SK-N-SH (cell line): ENCODE measurements at regions not wholly inside any gene's neighbourhood (a gene's known extent, or its start where the extent isn't known, plus 50 kb on each side); places are given as distances from the start of the nearest gene placed in this dataset.

Source experiments
- CTCF ChIA-PET: fragments of 300-600, 350-600 bp; formaldehyde crosslinking; extraction: SDS; loops from one replicate; lab custom pipeline; 2021; lab: Yijun Ruan, JAX
- POLR2A ChIA-PET: fragments of 350-600 bp; sonication (Branson Sonifier 250); formaldehyde crosslinking; extraction: SDS; loops from one replicate; lab custom pipeline; 2020; ENCODE audit warnings: antibody characterized with exemption, inconsistent platforms; lab: Yijun Ruan, JAX
- DNase-seq: peaks from one replicate; pipeline ENCODE4 v3.0.0; 2012
- H2AFZ ChIP-seq: fragments of 200-600 bp; sonication (generic); 2 replicates; pipeline ENCODE4 v1.8.1; 2016; ENCODE audit warnings: antibody characterized with exemption, mild to moderate bottlenecking, low read depth
- H3F3A ChIP-seq: fragments of 200-600 bp; sonication (generic); replicated peaks from 2 replicates; pipeline ENCODE3; 2016; ENCODE audit warnings: antibody characterized with exemption, mild to moderate bottlenecking; ENCODE audit not compliant: insufficient read depth
- H3K27ac ChIP-seq, 2 experiments: fragments of 200-500 bp in 1 of 2; fragments of 200-600 bp in 1 of 2; sonication (Bioruptor generic) in 1 of 2; sonication (generic), shearing (Covaris generic) in 1 of 2; 2 replicates each; pipeline versions ENCODE4 v1.5.1 to v1.6.1; 2014 to 2016; ENCODE audit warnings: low read depth in 2 of 2, inconsistent platforms in 1 of 2, low read length in 1 of 2, mild to moderate bottlenecking in 1 of 2, mixed read lengths in 1 of 2
- H3K27me3 ChIP-seq: fragments of 200-600 bp; sonication (generic), shearing (Covaris generic); 2 replicates; pipeline ENCODE4 v1.6.1; 2016; ENCODE audit warnings: mixed run types; ENCODE audit not compliant: insufficient read depth
- H3K36me3 ChIP-seq, 2 experiments: fragments of 200-500 bp in 1 of 2; fragments of 200-600 bp in 1 of 2; sonication (Bioruptor generic) in 1 of 2; sonication (generic) in 1 of 2; replicated peaks in 1 of 2; 2 replicates each; pipeline versions ENCODE3 to v1.5.1; 2014 to 2016; ENCODE audit warnings: low read length in 1 of 2, mild to moderate bottlenecking in 1 of 2; ENCODE audit not compliant: insufficient read depth in 2 of 2, control insufficient read depth in 1 of 2
- H3K4me1 ChIP-seq, 2 experiments: fragments of 200-500 bp in 1 of 2; fragments of 200-600 bp in 1 of 2; sonication (Bioruptor generic) in 1 of 2; sonication (generic), shearing (Covaris generic) in 1 of 2; 2 replicates each; pipeline versions ENCODE4 v1.5.1 to v1.6.1; 2014 to 2016; ENCODE audit warnings: low read depth in 1 of 2, low read length in 1 of 2, mixed run types in 1 of 2; ENCODE audit not compliant: insufficient read depth in 2 of 2, control insufficient read depth in 1 of 2
- H3K4me2 ChIP-seq: fragments of 200-600 bp; sonication (generic), shearing (Covaris generic); 2 replicates; pipeline ENCODE4 v1.6.1; 2017; ENCODE audit warnings: mixed run types
- H3K4me3 ChIP-seq, 2 experiments: fragments of 200-500 bp in 1 of 2; fragments of 200-600 bp in 1 of 2; sonication (Bioruptor generic) in 1 of 2; sonication (generic), shearing (Covaris generic) in 1 of 2; 2 replicates each; pipeline versions ENCODE4 v1.5.1 to v1.8.1; 2014 to 2016; ENCODE audit warnings: low read depth in 2 of 2, inconsistent platforms in 1 of 2, low read length in 1 of 2, mild to moderate bottlenecking in 1 of 2, mixed read lengths in 1 of 2, moderate library complexity in 1 of 2
- H3K79me2 ChIP-seq: fragments of 200-600 bp; sonication (generic); 2 replicates; pipeline ENCODE4 v1.8.1; 2017; ENCODE audit warnings: mild to moderate bottlenecking; ENCODE audit not compliant: insufficient read depth
- H3K9ac ChIP-seq: fragments of 200-600 bp; sonication (generic); 2 replicates; pipeline ENCODE4 v1.6.1; 2017; ENCODE audit warnings: mixed run types
- H3K9me2 ChIP-seq: fragments of 200-600 bp; sonication (generic); 2 replicates; pipeline ENCODE4 v1.6.1; 2017; ENCODE audit warnings: mixed run types
- H3K9me3 ChIP-seq: fragments of 200-600 bp; sonication (generic); 2 replicates; pipeline ENCODE4 v1.6.1; 2017; ENCODE audit warnings: mixed run types, mild to moderate bottlenecking, moderate library complexity
- H4K20me1 ChIP-seq: fragments of 200-600 bp; sonication (generic); 2 replicates; pipeline ENCODE4 v1.6.1; 2017; ENCODE audit warnings: mild to moderate bottlenecking, mixed run types; ENCODE audit not compliant: insufficient read depth
- CHD2 ChIP-seq: fragments of 150-350 bp; IDR thresholded peaks from 2 replicates; pipeline ENCODE4 v1.6.1; 2018; ENCODE audit warnings: low read length; ENCODE audit not compliant: partially characterized antibody
- ELF1 ChIP-seq: IDR thresholded peaks from 2 replicates; pipeline ENCODE4 v1.4.0; 2012
- EP300 ChIP-seq, 2 experiments: IDR thresholded peaks; 2 replicates each; pipeline versions ENCODE4 v1.4.0 to v1.6.1; 2012; ENCODE audit warnings: borderline replicate concordance in 1 of 2, low read depth in 1 of 2, low read length in 1 of 2
- EZH2phosphoT487 ChIP-seq: fragments of 200-600 bp; sonication (generic); IDR thresholded peaks from 2 replicates; pipeline ENCODE4 v1.6.1; 2017; ENCODE audit warnings: low read depth, mixed run types, mild to moderate bottlenecking, antibody characterized with exemption, moderate library complexity, borderline replicate concordance
- FOXJ3 ChIP-seq: sonication (generic); formaldehyde crosslinking; IDR thresholded peaks from 2 replicates; pipeline ENCODE4 v1.5.1; 2020; ENCODE audit warnings: mild to moderate bottlenecking, missing genetic modification reagents
- GABPA ChIP-seq: IDR thresholded peaks from 2 replicates; pipeline ENCODE4 v1.4.0; 2012; ENCODE audit warnings: low read depth, mild to moderate bottlenecking
- GATA2 ChIP-seq: sonication (generic); formaldehyde crosslinking; IDR thresholded peaks from 2 replicates; pipeline ENCODE4 v1.5.0; 2020; ENCODE audit warnings: mild to moderate bottlenecking, missing genetic modification reagents
- JUND ChIP-seq: IDR thresholded peaks from 2 replicates; pipeline ENCODE4 v1.4.0; 2012
- MXI1 ChIP-seq: IDR thresholded peaks from 2 replicates; pipeline ENCODE4 v1.6.1; 2012; ENCODE audit warnings: mild to moderate bottlenecking, low read depth, low read length, improper control_type of control experiment
- NFIC ChIP-seq: IDR thresholded peaks from 2 replicates; pipeline ENCODE4 v1.4.0; 2012; ENCODE audit warnings: borderline replicate concordance
- POLR2AphosphoS5 ChIP-seq: IDR thresholded peaks from 2 replicates; pipeline ENCODE4 v1.6.1; 2012; ENCODE audit warnings: low read depth, low read length
- RCOR1 ChIP-seq: fragments of 150-350 bp; IDR thresholded peaks from 2 replicates; pipeline ENCODE4 v1.6.1; 2017; ENCODE audit warnings: antibody characterized with exemption, low read length
- RFX5 ChIP-seq: IDR thresholded peaks from 2 replicates; pipeline ENCODE4 v1.6.1; 2012; ENCODE audit warnings: mild to moderate bottlenecking, improper control_type of control experiment, low read length
- RXRA ChIP-seq: IDR thresholded peaks from 2 replicates; pipeline ENCODE4 v1.4.0; 2012; ENCODE audit warnings: low read depth, mild to moderate bottlenecking, borderline replicate concordance
- SIN3A ChIP-seq: IDR thresholded peaks from 2 replicates; pipeline ENCODE4 v1.6.1; 2012; ENCODE audit warnings: low read depth, mild to moderate bottlenecking, low read length, moderate library complexity, borderline replicate concordance
- SMC3 ChIP-seq: IDR thresholded peaks from 2 replicates; pipeline ENCODE4 v1.6.1; 2012; ENCODE audit warnings: low read depth, low read length, improper control_type of control experiment
- TAF1 ChIP-seq: IDR thresholded peaks from 2 replicates; pipeline ENCODE4 v1.6.1; 2012; ENCODE audit warnings: low read depth, mild to moderate bottlenecking, low read length, moderate library complexity, borderline replicate concordance
- TCF12 ChIP-seq: IDR thresholded peaks from 2 replicates; pipeline ENCODE4 v1.4.0; 2012
- WGBS: methylation state at CpG from one replicate; pipeline ENCODE4 v1.1.6; 2017; ENCODE audit warnings: low lambda C conversion rate; 5-methylcytosine and 5-hydroxymethylcytosine counted together
- TF ChIP-seq, protein P1 (sequence below): fragments of 200-600 bp; sonication (generic); IDR thresholded peaks from 2 replicates; pipeline ENCODE4 v1.6.1; 2017; ENCODE audit warnings: antibody characterized with exemption, mild to moderate bottlenecking, moderate library complexity
- TF ChIP-seq, protein P2 (sequence below): IDR thresholded peaks from 2 replicates; pipeline ENCODE4 v1.4.0; 2012; ENCODE audit warnings: low read depth
- TF ChIP-seq, protein P3 (sequence below): IDR thresholded peaks from 2 replicates; pipeline ENCODE4 v1.4.0; 2012; ENCODE audit warnings: low read depth, borderline replicate concordance
- TF ChIP-seq, protein P4 (sequence below): IDR thresholded peaks from 2 replicates; pipeline ENCODE4; 2012

DNA sequence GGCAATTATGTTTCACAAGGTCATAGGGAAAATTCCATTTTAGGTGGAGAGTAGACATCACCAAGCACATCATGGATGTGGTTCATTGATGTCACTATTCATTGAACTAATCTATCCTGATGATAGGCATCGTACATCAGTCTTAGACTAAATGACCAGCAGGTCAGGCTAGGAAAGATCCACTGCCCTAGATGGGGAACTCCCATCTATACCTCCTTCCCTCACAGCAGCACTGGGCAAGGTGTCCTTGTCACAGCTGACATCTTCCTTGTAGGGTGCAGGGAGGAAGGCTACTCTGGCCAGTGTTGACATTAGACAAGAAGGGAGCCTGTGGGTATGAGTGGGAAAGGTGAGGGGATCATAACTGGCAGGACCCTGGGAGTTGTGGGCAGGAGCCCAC, 63.8 kb upstream of the CAPRIN2 start:
- H3K27ac ChIP-seq = no peak overlapping the region
- H3K9me2 ChIP-seq = no peaks in the 10 kb centered on the region
- H3F3A ChIP-seq = no peaks in the 10 kb centered on the region
- H3K4me2 ChIP-seq = no peak overlapping the region
- no peaks in the 10 kb centered on the region for H3K9me3 ChIP-seq
- TF ChIP-seq EZH2phosphoT487 (no peak), SIN3A (no peak), MXI1 (no peak), GABPA (no peak), RXRA (no peak), CHD2 (no peak), GATA2 (no peak), EP300 (IDR thresholded peaks at IDR 0.05; ENCODE audit: borderline replicate concordance in 1 of 2, low read depth in 1 of 2, low read length in 1 of 2) (no peak), SMC3 (no peak), NFIC (no peak), RFX5 (no peak), JUND (no peak), POLR2AphosphoS5 (no peak)
- TF ChIP-seq, protein P1, sequence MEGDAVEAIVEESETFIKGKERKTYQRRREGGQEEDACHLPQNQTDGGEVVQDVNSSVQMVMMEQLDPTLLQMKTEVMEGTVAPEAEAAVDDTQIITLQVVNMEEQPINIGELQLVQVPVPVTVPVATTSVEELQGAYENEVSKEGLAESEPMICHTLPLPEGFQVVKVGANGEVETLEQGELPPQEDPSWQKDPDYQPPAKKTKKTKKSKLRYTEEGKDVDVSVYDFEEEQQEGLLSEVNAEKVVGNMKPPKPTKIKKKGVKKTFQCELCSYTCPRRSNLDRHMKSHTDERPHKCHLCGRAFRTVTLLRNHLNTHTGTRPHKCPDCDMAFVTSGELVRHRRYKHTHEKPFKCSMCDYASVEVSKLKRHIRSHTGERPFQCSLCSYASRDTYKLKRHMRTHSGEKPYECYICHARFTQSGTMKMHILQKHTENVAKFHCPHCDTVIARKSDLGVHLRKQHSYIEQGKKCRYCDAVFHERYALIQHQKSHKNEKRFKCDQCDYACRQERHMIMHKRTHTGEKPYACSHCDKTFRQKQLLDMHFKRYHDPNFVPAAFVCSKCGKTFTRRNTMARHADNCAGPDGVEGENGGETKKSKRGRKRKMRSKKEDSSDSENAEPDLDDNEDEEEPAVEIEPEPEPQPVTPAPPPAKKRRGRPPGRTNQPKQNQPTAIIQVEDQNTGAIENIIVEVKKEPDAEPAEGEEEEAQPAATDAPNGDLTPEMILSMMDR = no peak
- TF ChIP-seq, protein P2, sequence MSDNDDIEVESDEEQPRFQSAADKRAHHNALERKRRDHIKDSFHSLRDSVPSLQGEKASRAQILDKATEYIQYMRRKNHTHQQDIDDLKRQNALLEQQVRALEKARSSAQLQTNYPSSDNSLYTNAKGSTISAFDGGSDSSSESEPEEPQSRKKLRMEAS = no peak
- POLR2A ChIA-PET = no interaction called here
- no peaks in the 10 kb centered on the region for H3K27me3 ChIP-seq
- no peak overlapping the region for H2AFZ ChIP-seq
- no peaks in the 10 kb centered on the region for H4K20me1 ChIP-seq
- WGBS = 19% methylated on average over 1 of the region's 1 CpG
- H3K79me2 ChIP-seq = no peaks in the 10 kb centered on the region
- no peak overlapping the region for H3K4me3 ChIP-seq
- no peaks in the 10 kb centered on the region for H3K4me1 ChIP-seq
- DNase-seq = no peak
- CTCF ChIA-PET = no interaction called here
- H3K36me3 ChIP-seq = no peaks in the 10 kb centered on the region
- H3K9ac ChIP-seq = no peak overlapping the region

DNA sequence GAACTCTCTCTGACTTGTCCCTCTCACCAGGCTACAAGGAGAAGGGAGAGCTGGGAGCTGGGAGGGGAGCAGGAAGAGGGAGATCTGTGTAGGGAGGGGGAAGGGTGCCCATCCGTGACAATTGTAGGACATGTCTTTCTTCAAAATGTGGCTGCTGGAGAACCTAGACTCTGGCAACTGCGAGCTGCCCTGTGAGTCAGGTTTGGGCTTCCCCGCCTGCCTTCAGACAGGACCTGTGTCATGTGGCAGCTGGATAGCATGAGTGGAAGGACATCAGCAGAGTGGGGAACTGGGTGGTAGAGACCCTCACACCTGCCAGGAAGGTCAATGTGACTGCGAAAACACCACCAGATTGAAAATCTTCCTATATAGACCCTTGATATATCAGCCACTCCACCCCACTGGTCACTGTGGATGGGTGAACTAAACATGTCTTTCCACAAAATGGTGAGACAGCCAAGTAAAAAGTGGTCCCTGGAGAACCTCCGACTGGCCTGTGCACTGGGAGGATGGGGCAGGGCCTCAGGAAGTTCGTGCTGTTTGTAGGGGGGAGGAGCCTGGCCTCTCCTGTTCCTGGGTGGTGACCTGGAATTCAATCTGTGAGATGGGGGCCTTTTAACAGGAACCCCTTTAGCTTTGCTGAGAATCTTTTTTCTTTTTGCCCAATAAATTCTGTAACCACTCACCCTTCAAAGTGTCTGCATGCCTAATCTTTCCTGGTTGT, 62.2 kb upstream of the CAPRIN2 start:
- Histone ChIP-seq H3K36me3 (no peaks in the 10 kb centered on the region), H3K9me2 (no peaks in the 10 kb centered on the region), H3K27ac (no peak overlapping the region), H3K4me1 (no peaks in the 10 kb centered on the region), H3K27me3 (no peaks in the 10 kb centered on the region), H3K79me2 (no peaks in the 10 kb centered on the region), H4K20me1 (no peaks in the 10 kb centered on the region), H2AFZ (no peak overlapping the region), H3F3A (no peaks in the 10 kb centered on the region), H3K9me3 (no peaks in the 10 kb centered on the region), H3K4me3 (no peak overlapping the region), H3K4me2 (no peak overlapping the region), H3K9ac (no peak overlapping the region)
- ChIA-PET POLR2A (no interaction called here), CTCF (interaction anchor here (1.4 kb wide), 1 partner anchor 1297 kb away, joined by 4 read pairs; no protein-coding TSS in a partner anchor)
- DNase-seq = no peak
- WGBS = 54% methylated on average over 4 of the region's 6 CpGs
- TF ChIP-seq, protein P3, sequence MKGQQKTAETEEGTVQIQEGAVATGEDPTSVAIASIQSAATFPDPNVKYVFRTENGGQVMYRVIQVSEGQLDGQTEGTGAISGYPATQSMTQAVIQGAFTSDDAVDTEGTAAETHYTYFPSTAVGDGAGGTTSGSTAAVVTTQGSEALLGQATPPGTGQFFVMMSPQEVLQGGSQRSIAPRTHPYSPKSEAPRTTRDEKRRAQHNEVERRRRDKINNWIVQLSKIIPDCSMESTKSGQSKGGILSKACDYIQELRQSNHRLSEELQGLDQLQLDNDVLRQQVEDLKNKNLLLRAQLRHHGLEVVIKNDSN = no peak
- TF ChIP-seq TAF1 (no peak), TCF12 (no peak), RXRA (no peak), RFX5 (no peak), RCOR1 (no peak), JUND (no peak), POLR2AphosphoS5 (no peak), NFIC (no peak), FOXJ3 (CRISPR knock-in tag) (no peak), ELF1 (no peak), EP300 (IDR thresholded peaks at IDR 0.05; ENCODE audit: borderline replicate concordance in 1 of 2, low read depth in 1 of 2, low read length in 1 of 2) (no peak), EZH2phosphoT487 (no peak)
- TF ChIP-seq, protein P4, sequence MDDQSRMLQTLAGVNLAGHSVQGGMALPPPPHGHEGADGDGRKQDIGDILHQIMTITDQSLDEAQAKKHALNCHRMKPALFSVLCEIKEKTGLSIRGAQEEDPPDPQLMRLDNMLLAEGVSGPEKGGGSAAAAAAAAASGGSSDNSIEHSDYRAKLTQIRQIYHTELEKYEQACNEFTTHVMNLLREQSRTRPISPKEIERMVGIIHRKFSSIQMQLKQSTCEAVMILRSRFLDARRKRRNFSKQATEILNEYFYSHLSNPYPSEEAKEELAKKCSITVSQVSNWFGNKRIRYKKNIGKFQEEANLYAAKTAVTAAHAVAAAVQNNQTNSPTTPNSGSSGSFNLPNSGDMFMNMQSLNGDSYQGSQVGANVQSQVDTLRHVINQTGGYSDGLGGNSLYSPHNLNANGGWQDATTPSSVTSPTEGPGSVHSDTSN = no peak
- TF ChIP-seq, protein P1 = no peak
